ENCODE measurements at regions not wholly inside any gene's neighbourhood (a gene's known extent, or its start where the extent isn't known, plus 50 kb on each side); places are given as distances from the start of the nearest gene placed in this dataset.
A peak's percentile ranks its signal among the peaks of the same experiment; 100 is the strongest.

GRCh38 chr14:101234999-101235334, 326.3 kb upstream of the DIO3 start (continued):
- TF ChIP-seq ELF3 (CRISPR knock-in tag; IDR thresholded peaks at IDR 0.05), result no peak
- no peak for TF ChIP-seq RNF219 (CRISPR knock-in tag; IDR thresholded peaks at IDR 0.05)
- TF ChIP-seq HOXA7 (CRISPR knock-in tag; IDR thresholded peaks at IDR 0.05), result no peak
- TF ChIP-seq DNMT3B (CRISPR knock-in tag; conservative IDR thresholded peaks at IDR 0.05), result no peak
- no peak for TF ChIP-seq TBX2 (CRISPR knock-in tag; IDR thresholded peaks at IDR 0.05; ENCODE audit: borderline replicate concordance)
- no peak for TF ChIP-seq MXD4 (CRISPR knock-in tag; IDR thresholded peaks at IDR 0.05)
- TF ChIP-seq ZBTB26 (CRISPR knock-in tag; IDR thresholded peaks at IDR 0.05; ENCODE audit: borderline replicate concordance), result no peak
- no peak for TF ChIP-seq FOXK2 (IDR thresholded peaks at IDR 0.05)
- no peak for TF ChIP-seq ZNF263 (CRISPR knock-in tag; IDR thresholded peaks at IDR 0.05)
- TF ChIP-seq NCOA5 (CRISPR knock-in tag; IDR thresholded peaks at IDR 0.05), result no peak
- TF ChIP-seq ZNF512B (CRISPR knock-in tag; IDR thresholded peaks at IDR 0.05; ENCODE audit: borderline replicate concordance), result 0 out of 2 replicates have a peak, but pooled peaks have one; percentile 10
- peak; percentile 23; the same call in 1 of the 2 replicates for TF ChIP-seq HNF1B (CRISPR knock-in tag; IDR thresholded peaks at IDR 0.05)
